ENCODE measurements at regions not wholly inside any gene's neighbourhood (a gene's known extent, or its start where the extent isn't known, plus 50 kb on each side); places are given as distances from the start of the nearest gene placed in this dataset.
A peak's percentile ranks its signal among the peaks of the same experiment; 100 is the strongest.

DNA sequence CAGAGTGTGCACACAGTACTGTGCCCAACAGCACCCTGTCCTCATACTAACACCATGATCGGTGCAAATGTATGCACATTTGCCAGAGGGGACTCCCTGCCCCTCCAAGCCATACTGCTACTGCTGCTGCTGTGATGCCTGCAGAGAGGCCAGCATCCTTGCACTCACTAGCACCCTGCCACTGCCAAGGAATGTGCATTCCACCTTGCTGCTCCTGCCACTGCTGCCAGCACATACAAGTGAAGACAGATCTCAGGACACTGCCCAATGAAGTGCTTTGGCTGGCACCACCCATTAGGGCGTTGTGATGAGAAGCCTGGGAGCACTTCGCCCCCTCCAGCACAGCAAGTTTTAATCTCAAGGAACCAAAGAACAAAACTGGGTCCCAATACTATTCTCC, 146.3 kb upstream of the DMD start:
- H3K4me3 ChIP-seq, result no peak overlapping the region
- no peak overlapping the region for H2AFZ ChIP-seq
- no peak overlapping the region for H3K4me2 ChIP-seq
- no peaks in the 10 kb centered on the region for H4K20me1 ChIP-seq (ENCODE audit: insufficient read depth, poor library complexity, severe bottlenecking)
- H3K27ac ChIP-seq, result no peak overlapping the region
- DNase-seq (ENCODE audit: low spot score), result no peak
- no peaks in the 10 kb centered on the region for H3K9me2 ChIP-seq (replicated peaks; ENCODE audit: insufficient read depth)
- WGBS (ENCODE audit: low lambda C conversion rate, missing lambda C conversion rate), result 96% methylated on average over 3 of the region's 3 CpGs
- no peak for TF ChIP-seq EZH2 (IDR thresholded peaks at IDR 0.05; ENCODE audit: borderline replicate concordance)
- TF ChIP-seq CTCF (IDR thresholded peaks at IDR 0.05; ENCODE audit: poor library complexity), result no peak
- no peak for TF ChIP-seq EZH2phosphoT487 (IDR thresholded peaks at IDR 0.05; ENCODE audit: low read depth, severe bottlenecking, unreplicated experiment)
- H3K36me3 ChIP-seq (replicated peaks; ENCODE audit: insufficient read depth, low read depth), result no peaks in the 10 kb centered on the region
- H3K9me3 ChIP-seq (ENCODE audit: low read depth), result no peaks in the 10 kb centered on the region
- no peaks in the 10 kb centered on the region for H3K27me3 ChIP-seq
- H3K79me2 ChIP-seq, result no peaks in the 10 kb centered on the region
- no peaks in the 10 kb centered on the region for H3K4me1 ChIP-seq (ENCODE audit: insufficient read depth)

GRCh38 chrX:33339219-33339618, 127.9 kb upstream of the DMD start:
- no peaks in the 10 kb centered on the region for H3K79me2 ChIP-seq
- 18% methylated on average over 9 of the region's 9 CpGs for WGBS (ENCODE audit: low lambda C conversion rate, missing lambda C conversion rate)
- H4K20me1 ChIP-seq (ENCODE audit: insufficient read depth, poor library complexity, severe bottlenecking), result no peaks in the 10 kb centered on the region
- DNase-seq (ENCODE audit: low spot score), result peak; percentile 10
- TF ChIP-seq EZH2phosphoT487 (IDR thresholded peaks at IDR 0.05; ENCODE audit: low read depth, severe bottlenecking, unreplicated experiment), result no peak
- peak; percentile 23 for TF ChIP-seq CTCF (IDR thresholded peaks at IDR 0.05; ENCODE audit: poor library complexity)
- no peak overlapping the region for H3K27ac ChIP-seq
- no peaks in the 10 kb centered on the region for H3K27me3 ChIP-seq
- H3K4me3 ChIP-seq, result peak overlapping the region; percentile 14
- no peaks in the 10 kb centered on the region for H3K9me2 ChIP-seq (replicated peaks; ENCODE audit: insufficient read depth)
- no peaks in the 10 kb centered on the region for H3K36me3 ChIP-seq (replicated peaks; ENCODE audit: insufficient read depth, low read depth)
- H3K4me1 ChIP-seq (ENCODE audit: insufficient read depth), result no peaks in the 10 kb centered on the region
- H2AFZ ChIP-seq, result peak overlapping the region; percentile 47
- no peaks in the 10 kb centered on the region for H3K9me3 ChIP-seq (ENCODE audit: low read depth)
- H3K4me2 ChIP-seq, result peak overlapping the region; percentile 69

- peak; percentile 76 for TF ChIP-seq CTCF (IDR thresholded peaks at IDR 0.05; ENCODE audit: poor library complexity)
- TF ChIP-seq EZH2 (IDR thresholded peaks at IDR 0.05; ENCODE audit: borderline replicate concordance), result no peak
- peak; percentile 58 for DNase-seq (ENCODE audit: low spot score)
- no peak overlapping the region for H3K4me3 ChIP-seq
These were observed 125.4 kb upstream of the DMD start for GRCh38 chrX:33336783-33337182.

GRCh38 chrX:33333271-33333670, 121.9 kb upstream of the DMD start:
- Histone ChIP-seq H3K4me2 (no peak overlapping the region), H2AFZ (no peak overlapping the region), H4K20me1 (ENCODE audit: insufficient read depth, poor library complexity, severe bottlenecking) (no peaks in the 10 kb centered on the region), H3K36me3 (replicated peaks; ENCODE audit: insufficient read depth, low read depth) (no peaks in the 10 kb centered on the region), H3K27me3 (no peaks in the 10 kb centered on the region), H3K9me2 (replicated peaks; ENCODE audit: insufficient read depth) (no peaks in the 10 kb centered on the region), H3K79me2 (no peaks in the 10 kb centered on the region), H3K4me3 (no peak overlapping the region), H3K9me3 (ENCODE audit: low read depth) (no peaks in the 10 kb centered on the region), H3K4me1 (ENCODE audit: insufficient read depth) (no peaks in the 10 kb centered on the region), H3K27ac (no peak overlapping the region)
- TF ChIP-seq EZH2phosphoT487 (IDR thresholded peaks at IDR 0.05; ENCODE audit: low read depth, severe bottlenecking, unreplicated experiment), result no peak
- TF ChIP-seq CTCF (IDR thresholded peaks at IDR 0.05; ENCODE audit: poor library complexity), result no peak
- TF ChIP-seq EZH2 (IDR thresholded peaks at IDR 0.05; ENCODE audit: borderline replicate concordance), result no peak
- WGBS (ENCODE audit: low lambda C conversion rate, missing lambda C conversion rate), result 97% methylated on average over 2 of the region's 2 CpGs
- DNase-seq (ENCODE audit: low spot score), result no peak

More at GRCh38 chrX:33336783-33337182, 125.4 kb upstream of the DMD start:
- Histone ChIP-seq H3K27ac (no peak overlapping the region), H4K20me1 (ENCODE audit: insufficient read depth, poor library complexity, severe bottlenecking) (no peaks in the 10 kb centered on the region), H3K27me3 (no peaks in the 10 kb centered on the region), H2AFZ (no peak overlapping the region), H3K4me2 (peak overlapping the region; percentile 63), H3K79me2 (no peaks in the 10 kb centered on the region), H3K36me3 (replicated peaks; ENCODE audit: insufficient read depth, low read depth) (no peaks in the 10 kb centered on the region), H3K4me1 (ENCODE audit: insufficient read depth) (no peaks in the 10 kb centered on the region), H3K9me2 (replicated peaks; ENCODE audit: insufficient read depth) (no peaks in the 10 kb centered on the region), H3K9me3 (ENCODE audit: low read depth) (no peaks in the 10 kb centered on the region)
- 27% methylated on average over 6 of the region's 6 CpGs for WGBS (ENCODE audit: low lambda C conversion rate, missing lambda C conversion rate)

All from hepatocyte (in vitro differentiated cells).